ENCODE measurements at regions not wholly inside any gene's neighbourhood (a gene's known extent, or its start where the extent isn't known, plus 50 kb on each side); places are given as distances from the start of the nearest gene placed in this dataset.

DNA sequence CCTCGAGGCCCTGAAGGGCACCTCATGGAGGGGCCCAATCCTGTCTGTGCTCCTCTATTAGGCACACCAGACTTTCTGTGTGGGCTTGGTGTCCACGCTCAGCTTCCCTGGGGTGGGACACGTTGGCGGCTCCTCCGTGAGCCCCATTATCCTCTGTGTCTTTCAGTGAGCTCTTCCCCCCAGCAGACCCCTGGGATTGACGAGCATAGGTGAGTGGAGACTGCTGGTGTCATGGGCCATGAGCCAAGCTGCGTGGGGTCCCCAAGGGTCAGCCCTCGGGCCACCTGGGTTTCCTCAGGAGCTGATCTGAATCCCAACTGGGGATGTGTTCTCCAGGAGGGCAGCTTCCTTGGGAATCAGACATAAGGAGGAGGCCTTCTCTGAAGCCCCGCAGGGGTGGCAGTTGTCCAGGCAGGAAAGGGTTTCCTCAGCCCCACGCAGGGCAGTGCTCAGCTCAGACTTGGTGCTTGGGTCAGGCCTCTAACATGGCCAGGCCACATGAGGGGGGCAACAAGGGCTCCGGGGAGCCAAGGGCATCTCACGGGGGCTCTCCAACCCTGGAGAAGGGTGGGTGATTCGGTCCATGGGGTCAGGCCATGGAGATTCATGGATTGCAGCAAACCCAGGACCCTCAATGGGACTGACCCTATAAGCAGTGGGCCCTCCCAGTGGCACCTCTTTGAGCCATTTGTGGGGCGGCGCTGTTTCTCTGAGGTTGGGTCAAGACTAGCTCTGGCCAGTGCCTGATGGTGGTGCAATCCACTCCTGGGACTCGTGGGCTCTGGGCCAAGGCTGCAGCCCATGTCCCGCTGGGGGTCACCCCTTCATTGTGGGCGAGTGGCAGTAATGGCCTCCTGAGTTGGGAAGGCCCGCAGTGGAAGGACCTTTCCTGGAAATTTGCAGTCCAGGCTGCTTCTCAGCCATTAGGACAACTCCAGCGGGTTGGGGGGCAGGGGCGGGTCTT, 222.5 kb downstream of the SNRPN start:
- no peak overlapping the region for H3K27ac ChIP-seq (replicated peaks)
- TF ChIP-seq GABPA (IDR thresholded peaks at IDR 0.05; ENCODE audit: low read depth) (no peak), POLR2AphosphoS5 (IDR thresholded peaks at IDR 0.05; ENCODE audit: low read depth) (no peak), REST (IDR thresholded peaks at IDR 0.05; ENCODE audit: insufficient replicate concordance, low read depth) (no peak), SPI1 (IDR thresholded peaks at IDR 0.05; ENCODE audit: borderline replicate concordance, low read depth) (no peak), CTCF (IDR thresholded peaks at IDR 0.05; ENCODE audit: insufficient read depth, low read length) (no peak)
- H3K4me3 ChIP-seq (replicated peaks; ENCODE audit: insufficient read depth, low read length): no peak overlapping the region
- no peaks in the 10 kb centered on the region for H3K27me3 ChIP-seq (ENCODE audit: insufficient read depth, poor library complexity, severe bottlenecking)
- DNase-seq (ENCODE audit: low read depth in 1 of 2, low spot score in 1 of 2): no peak

- no peak overlapping the region for H3K27ac ChIP-seq (replicated peaks)
- no peaks in the 10 kb centered on the region for H3K27me3 ChIP-seq (ENCODE audit: insufficient read depth, poor library complexity, severe bottlenecking)
- DNase-seq (ENCODE audit: low read depth in 1 of 2, low spot score in 1 of 2): no peak
- no peak for TF ChIP-seq POLR2AphosphoS5 (IDR thresholded peaks at IDR 0.05; ENCODE audit: low read depth)
- TF ChIP-seq REST (IDR thresholded peaks at IDR 0.05; ENCODE audit: insufficient replicate concordance, low read depth): no peak
- no peak for TF ChIP-seq CTCF (IDR thresholded peaks at IDR 0.05; ENCODE audit: insufficient read depth, low read length)
- no peak for TF ChIP-seq SPI1 (IDR thresholded peaks at IDR 0.05; ENCODE audit: borderline replicate concordance, low read depth)
- TF ChIP-seq GABPA (IDR thresholded peaks at IDR 0.05; ENCODE audit: low read depth): no peak
- no peak overlapping the region for H3K4me3 ChIP-seq (replicated peaks; ENCODE audit: insufficient read depth, low read length)
Measured at GRCh38 chr15:25177955-25178801, 223.4 kb downstream of the SNRPN start.

DNA sequence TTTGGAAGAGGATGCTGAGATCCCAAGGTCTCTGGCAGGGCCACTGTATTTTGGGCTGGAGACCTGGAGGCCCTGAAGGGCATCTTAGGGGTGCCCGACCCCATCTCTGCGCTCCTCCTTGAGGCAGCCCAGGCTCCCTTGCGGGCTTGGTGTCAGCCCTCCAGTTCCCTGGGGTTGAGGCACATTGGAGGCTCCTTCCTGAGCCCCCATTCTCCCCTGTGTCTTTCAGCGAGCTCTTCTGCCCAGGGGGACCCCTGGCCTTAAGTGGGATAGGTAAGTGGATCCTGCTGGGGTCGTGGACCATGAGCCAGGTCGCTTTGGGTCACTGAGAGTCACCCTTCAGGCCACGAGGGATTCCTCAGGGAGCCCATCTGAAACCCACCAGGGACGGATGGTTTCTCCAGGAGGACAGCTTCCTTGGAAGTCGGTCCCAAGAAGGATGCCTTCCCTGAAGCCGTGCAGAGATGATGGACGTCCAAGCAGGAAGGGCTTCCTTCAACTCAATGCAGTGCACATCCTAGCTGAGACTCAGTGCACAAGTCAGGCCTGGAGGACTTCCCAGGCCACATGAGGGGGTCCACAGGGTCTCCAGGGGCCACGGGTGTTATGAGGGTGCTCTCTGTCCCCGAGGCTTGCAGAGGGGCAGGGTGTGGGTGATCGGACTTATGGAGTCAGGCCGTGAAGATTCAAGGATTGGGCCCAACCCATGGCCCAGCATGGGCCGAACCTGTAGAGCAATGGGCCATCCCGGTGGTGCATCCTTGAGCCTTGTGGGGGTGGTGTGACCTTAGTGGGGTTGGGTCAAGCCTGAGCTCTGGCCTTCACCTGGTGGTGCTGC, 224.3 kb downstream of the SNRPN start:
- no peak for TF ChIP-seq SPI1 (IDR thresholded peaks at IDR 0.05; ENCODE audit: borderline replicate concordance, low read depth)
- TF ChIP-seq REST (IDR thresholded peaks at IDR 0.05; ENCODE audit: insufficient replicate concordance, low read depth): no peak
- no peak for TF ChIP-seq GABPA (IDR thresholded peaks at IDR 0.05; ENCODE audit: low read depth)
- TF ChIP-seq CTCF (IDR thresholded peaks at IDR 0.05; ENCODE audit: insufficient read depth, low read length): no peak
- no peak for TF ChIP-seq POLR2AphosphoS5 (IDR thresholded peaks at IDR 0.05; ENCODE audit: low read depth)
- no peak overlapping the region for H3K27ac ChIP-seq (replicated peaks)
- no peaks in the 10 kb centered on the region for H3K27me3 ChIP-seq (ENCODE audit: insufficient read depth, poor library complexity, severe bottlenecking)
- no peak overlapping the region for H3K4me3 ChIP-seq (replicated peaks; ENCODE audit: insufficient read depth, low read length)
- DNase-seq (ENCODE audit: low read depth in 1 of 2, low spot score in 1 of 2): no peak

Measured in HL-60 (cell line).